GM18502 (cell line): ENCODE measurements at regions not wholly inside any gene's neighbourhood (a gene's known extent, or its start where the extent isn't known, plus 50 kb on each side); places are given as distances from the start of the nearest gene placed in this dataset.
"Not testable (repeated sequence)": the region's sequence is repeated elsewhere in the genome, so short reads cannot be mapped to it uniquely, and the experiment has no call there.

Experiments
- ATAC-seq: cut with Tn5 transposase; IDR thresholded peaks from one replicate; pipeline ENCODE4 v1.9.1; 2021; ENCODE audit warnings: mild to moderate bottlenecking; ENCODE audit not compliant: unreplicated experiment, poor library complexity

DNA sequence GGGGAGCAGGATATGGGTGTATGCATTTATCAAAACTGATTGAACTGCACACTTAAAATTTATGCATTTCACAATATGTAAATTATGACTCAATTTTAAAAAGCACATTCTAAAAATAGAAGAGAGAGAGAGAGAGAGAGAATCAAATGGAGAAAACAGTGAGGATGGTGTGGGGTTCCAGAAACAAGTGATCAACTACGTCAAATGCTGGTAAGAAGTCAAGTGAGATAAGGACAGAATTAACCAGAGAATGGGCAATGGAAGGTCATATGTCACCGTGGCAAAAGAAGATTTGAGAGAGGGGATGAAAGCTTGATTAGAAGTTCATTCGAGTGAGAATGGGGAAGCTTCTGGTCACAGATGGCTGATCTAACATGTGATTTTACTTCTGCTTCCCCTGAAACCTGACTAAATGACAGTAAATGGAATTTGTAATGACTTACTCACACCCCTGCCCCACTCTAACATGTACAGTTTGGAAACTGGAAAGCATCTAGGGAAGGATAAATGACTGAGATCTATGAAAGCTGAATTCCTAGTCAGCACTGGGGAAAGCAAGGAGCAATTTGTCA is 276.5 kb upstream of the AMIGO2 start:
- peak; percentile 81 for ATAC-seq

DNA sequence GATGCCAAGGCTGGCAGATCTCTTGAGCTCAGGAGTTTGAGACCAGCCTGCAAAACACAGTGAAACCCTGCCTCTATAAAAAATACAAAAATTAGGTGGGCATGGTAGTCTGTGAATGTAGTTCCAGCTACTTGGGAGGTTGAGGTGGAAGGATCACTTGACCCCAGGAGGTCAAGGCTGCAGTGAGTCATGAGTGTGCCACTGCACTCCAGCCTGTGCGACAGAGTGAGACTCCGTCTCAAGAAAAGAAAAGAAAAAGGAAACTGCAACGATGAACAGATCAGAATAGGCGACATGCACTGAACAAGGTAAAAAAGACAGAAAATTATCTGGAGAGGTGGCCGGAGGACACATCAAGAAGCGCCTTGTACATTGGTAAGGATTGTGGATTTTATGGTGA is 273.7 kb upstream of the AMIGO2 start:
- ATAC-seq: no peak

DNA sequence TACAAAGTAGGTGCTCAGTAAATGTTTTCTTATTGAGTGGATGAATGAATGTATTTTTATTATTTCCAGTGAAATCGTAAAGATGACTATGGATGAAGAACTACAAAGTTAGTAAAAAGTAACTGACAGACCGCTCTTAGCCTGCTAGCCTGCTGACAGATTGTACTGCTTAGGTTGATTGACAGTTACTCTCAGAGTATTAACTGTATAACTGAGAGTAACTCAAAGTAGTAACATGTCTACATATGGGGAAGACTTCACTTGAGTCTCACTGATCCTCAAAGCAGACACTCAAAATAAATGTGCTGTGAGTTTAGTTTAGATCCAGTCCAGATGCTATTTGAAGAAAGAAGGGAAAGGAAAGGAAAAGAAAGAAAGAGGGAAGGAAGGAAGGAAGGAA is 272.3 kb upstream of the AMIGO2 start:
- no peak for ATAC-seq

DNA sequence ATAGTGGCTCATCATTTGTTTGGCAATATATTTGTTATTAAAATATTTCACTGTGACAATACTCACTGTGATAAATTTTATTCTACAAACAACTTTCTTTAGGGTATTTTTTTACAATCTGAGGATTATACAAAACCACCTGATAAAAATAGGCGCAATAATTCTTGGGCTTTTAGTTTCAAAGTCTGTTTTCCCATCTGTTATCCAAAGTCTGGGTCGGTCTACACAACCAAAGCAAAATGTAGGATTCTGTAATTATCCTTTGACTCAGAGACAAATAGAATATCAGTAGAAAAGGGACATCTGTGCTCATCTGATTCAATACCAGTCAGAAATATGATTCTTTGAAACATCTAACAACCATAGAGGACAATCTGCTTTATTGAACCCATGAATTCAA is 271.8 kb upstream of the AMIGO2 start:
- no peak for ATAC-seq

DNA sequence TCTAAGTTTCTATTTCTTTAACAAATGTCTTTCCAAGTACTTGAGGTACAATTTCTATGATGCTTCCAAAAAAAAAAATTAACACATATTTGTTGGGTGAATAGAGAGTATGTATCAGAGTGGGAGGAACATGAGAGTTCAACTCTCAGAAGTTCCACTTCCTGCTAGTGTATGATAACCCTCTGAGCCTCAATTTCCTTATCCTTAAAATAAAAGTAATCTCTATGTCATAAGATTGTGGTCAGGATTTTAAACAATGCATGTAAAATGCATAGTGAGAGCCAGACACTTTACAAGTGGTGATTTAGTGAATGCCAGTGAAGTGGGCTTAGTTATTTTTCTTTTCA is 270.3 kb upstream of the AMIGO2 start:
- ATAC-seq: no peak

DNA sequence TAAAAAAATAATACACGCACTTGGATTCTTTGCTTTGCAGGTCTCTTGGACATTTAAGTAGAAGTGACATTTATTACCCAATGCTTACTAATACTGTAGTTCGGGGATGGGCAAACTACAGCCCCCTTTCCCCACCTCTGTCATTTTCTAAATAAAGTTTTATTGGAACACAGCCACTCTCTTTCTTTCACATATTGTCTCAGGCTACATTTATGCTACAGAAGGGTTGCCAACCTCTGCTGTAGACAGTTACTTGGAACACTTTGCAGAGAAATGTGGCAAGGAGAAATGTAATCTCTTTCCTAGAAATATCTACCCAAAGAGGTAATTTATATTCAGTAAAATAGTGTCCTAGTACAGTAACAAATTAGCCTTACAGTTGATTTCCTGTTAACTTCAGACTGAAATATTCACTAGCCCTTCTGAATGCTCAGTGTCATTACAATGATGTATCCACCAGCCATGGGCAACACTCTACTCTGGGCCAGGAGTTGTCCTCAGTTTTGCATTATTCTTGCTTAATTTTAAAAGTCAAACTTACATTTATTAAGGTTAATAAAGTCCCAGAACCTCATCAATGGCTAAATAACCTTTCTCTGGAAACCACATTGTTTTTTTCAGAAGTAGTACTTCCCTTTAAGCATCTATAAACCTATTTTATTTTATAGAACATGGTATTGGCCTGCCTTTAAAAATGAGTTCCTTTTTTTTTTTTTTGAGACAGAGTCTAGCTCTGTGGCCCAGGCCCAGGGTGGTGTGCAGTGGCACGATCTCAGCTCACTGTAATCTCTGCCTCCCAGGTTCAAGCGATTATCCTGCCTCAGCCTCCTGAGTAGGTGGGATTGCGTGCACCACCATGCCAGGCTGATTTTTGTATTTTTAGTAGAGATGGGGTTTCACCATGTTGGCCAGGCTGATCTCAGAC is 269.6 kb upstream of the AMIGO2 start:
- no peak for ATAC-seq

DNA sequence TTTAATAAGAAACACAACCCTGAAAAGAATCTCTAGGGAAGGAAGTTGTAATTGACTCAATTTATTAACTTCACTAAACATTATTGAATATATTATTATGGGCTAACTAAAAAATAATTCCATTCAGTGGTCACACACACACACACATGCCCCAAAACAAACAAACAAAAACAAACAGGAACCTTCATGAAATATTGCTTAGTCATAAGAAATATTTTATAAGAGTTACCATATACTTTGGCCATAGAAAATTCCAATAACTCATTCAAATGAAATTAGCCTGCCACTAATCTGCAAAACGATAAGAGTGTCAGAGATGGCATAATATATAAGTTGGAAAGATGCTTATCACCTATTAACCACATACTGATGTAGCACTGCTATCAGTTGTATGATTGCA is 268.4 kb upstream of the AMIGO2 start:
- no peak for ATAC-seq

DNA sequence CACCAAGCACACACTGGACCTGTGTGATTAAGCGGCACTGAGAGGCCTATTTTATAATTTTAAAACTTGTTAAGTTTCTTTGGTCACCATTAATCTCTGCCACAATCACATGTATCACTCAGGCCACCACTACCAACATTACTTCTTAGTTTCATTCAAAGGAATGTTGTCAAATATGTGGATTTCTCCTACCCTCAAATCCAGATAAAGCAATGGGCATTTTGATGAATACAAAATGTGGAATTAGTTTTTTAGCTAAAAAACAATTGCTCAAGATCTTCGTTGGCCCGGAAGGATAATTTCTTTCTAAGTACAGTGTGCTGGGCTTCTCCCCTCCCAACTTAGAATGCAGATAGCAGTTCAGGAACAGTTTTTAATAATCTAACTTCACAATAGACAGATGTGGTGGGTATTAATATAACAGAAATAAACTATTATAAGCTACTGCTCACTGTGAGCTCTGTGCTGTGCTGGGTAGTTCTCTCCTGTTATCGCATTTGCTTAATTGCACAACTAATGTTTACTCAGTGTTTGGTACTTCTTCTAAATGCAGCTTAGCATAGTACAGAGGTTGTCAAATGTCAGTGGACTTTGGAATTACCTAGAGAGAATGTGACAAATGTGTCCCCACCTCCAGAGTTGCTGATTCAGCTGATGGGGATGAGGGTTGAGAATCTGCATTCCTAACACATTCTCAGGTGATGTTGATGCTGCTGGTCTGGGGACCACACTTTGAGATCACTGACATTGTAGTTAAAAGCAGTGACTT is 266.7 kb upstream of the AMIGO2 start:
- no peak for ATAC-seq

DNA sequence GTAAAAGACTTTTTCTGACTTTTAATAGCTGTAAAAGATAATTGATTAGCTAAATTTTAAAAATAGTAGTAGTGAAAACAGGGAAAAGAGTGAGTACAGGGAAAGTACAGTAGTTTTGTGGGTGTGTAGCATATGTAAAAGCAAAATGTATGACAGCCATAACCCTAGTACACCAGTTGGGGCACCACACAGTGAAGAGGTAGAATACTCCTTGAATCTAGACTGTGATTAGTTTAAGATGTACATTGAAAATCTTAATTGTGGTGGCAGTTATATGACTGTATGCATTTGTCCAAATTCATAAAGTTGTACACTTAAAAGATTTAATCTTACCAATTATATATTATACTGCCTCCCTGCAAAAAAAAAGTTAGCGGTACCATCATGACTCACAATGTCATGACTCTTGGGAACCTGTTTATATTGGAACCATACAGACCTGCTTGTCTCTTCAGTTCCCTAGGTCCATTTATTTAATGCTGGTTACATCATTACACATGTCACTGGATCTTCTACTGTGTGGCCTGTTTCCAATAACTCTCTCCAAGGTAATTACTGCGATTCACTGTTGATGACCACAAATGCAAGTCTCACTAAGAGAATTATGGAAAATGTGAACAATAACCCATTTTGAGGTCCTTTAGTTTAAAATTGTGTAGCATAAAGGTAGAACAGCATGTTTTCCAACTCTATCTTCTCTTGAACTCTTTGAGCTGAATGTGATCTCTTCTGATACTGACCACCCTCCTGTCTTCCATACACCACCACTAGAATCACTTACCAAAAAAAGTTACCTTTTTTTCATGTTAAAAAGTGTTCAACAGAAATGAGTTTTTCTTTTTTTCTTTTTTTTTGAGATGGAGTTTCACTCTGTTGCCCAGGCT is 264.2 kb upstream of the AMIGO2 start:
- no peak for ATAC-seq

DNA sequence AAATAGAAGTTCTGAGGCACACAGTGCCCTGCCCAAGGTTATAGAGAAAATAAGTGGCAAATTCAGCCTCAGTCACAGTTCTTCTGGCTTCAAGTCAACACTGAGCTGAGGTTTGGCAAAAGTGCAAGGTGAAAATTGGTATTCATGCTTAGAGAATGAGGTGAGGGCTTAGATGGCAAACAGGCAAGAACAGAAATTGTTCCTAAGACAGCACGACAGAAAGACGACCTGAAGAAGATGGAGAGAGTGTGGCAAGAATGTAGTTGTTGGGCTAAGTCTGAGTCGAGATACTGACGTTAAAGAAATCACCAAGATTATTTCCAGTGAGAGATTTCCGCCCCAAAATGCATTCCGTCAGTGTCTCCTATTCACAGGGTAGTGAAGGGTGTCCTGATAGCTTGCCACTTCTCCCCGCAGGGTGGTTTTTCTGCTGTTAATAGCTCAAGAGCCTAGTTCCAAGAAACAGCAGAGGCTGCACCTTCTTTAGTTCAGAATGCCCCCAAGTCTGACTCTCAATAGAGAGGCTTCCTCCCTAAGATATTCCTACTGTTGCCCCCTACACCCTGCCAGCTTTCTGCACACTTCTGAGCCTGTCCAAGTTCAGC is 260.8 kb upstream of the AMIGO2 start:
- no peak for ATAC-seq

DNA sequence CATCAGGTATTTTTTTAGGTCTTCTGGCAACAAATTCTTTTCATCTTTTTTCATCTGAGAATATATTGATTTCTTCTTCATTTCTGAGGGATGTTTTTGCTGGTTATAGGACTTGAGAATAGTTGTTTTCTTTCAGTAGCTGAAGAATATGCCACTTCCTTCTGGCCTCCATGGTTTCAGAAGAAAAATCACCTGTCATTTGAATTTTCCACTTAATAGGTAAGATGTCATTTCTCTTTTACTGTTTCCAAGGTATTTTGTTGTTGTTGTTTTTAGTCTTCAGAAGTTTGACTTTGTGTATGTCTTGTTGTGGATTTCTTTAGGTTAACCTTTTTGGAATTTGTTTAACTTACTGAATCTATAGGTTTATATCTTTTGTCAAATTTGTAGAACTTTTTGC is 257.8 kb upstream of the AMIGO2 start:
- no peak for ATAC-seq

DNA sequence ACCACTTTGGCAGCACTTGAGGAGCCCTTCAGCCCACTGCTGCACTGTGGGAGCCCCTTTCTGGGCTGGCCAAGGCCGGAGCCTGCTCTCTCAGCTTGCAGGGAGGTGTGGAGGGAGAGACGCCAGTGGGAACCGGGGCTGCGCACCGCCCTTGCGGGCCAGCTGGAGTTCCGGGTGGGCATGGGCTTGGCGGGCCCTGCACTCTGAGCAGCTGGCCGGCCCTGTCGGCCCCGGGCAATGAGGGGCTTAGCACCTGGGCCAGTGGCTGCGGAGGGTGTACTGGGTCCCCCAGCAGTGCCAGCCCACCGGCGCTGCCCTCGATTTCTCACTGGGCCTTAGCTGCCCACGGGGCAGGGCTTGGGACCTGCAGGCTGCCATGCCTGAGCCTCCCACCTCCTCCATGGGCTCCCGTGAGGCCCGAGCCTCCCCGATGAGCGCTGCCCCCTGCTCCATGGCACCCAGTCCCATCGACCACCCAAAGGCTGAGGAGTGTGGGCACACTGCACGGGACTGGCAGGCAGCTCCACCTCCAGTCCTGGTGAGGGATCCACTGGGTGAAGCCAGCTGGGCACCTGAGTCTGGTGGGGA is 253.6 kb upstream of the AMIGO2 start:
- ATAC-seq: not testable (repeated sequence)

DNA sequence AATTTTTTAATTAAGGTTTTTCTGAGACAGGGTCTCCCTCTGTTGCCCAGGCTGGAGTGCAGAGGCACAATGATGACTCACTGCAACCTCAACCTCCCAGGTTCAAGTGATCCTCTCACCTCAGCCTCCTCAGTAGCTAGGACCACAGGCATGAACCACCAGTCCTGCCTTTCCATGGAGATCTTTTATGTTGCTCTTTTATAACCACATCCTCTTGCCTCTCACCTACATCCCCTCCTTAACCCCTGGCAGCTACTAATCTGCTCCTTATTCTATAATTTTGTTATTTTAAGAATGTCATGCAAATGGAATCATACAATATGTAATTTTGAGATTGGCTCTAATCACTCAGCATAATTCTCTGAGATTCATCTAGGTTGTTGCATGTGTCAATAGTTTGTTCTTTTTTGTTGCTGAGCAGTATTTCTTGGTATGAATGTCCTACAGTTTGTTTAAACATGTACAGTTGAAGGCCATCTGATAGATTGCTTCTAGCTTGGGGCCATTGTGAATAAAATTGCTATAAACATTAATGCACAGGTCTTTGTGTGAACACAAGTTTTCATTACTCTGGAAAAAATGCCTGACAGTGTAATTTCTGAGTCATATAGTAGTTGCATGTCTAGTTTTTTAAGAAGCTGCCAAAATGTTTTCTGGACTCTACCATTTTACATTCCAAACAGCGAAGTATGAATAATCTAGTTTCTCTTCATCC is 249.2 kb upstream of the AMIGO2 start:
- ATAC-seq: no peak

DNA sequence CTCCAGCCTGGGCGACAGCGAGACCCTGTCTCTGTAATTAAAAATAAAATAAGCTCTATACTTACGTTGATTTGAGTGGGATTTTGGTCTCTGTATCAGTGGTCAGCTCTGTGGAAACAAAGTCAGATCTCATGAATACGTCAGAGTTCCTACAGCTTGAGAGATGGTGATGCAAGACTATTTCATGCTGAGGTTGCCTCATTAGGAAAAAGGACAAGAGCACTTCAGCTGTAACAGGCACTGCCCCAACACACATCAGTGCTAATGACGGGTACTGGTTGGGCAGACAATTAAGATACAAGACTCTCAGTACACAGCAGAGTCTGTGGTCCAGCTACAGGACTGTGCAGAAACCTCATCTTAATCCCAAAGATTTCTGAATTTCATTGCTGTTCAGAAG is 246.4 kb upstream of the AMIGO2 start:
- ATAC-seq: no peak

DNA sequence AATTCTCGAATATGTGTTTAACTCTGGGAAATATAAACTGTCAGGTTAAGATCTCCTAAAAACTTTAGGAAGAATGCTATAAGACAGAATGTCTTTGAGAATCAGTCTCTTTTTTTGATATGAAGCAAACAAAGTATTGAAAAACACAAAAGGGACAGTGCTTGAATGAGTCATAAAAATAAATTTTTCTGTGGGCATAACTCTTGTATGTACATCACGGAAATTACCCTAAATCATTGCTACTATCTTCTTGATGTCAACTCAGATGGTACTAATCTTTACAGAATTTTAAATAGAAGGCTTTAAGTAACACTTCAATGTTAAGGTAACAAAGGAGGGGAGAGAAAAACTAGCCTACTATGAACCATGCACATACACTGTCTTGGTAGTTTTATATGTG is 244.0 kb upstream of the AMIGO2 start:
- no peak for ATAC-seq

DNA sequence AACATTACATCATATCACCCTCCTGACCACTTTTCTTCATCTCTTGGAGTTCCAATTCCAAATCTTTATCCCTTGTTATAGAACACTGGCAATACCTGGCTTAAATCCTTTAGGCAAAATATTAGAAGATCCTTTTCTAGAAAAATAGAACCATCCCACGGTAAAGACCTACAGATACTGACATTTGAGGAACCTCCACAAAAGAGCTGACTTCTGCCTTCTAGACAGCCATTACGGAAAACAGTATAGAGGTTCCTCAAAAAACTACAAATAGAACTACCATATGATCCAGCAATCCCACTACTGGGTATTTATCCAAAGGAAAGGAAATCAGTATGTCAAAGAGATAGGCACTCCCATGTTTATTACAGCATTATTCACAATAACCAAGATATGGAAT is 241.7 kb upstream of the AMIGO2 start:
- ATAC-seq: no peak

DNA sequence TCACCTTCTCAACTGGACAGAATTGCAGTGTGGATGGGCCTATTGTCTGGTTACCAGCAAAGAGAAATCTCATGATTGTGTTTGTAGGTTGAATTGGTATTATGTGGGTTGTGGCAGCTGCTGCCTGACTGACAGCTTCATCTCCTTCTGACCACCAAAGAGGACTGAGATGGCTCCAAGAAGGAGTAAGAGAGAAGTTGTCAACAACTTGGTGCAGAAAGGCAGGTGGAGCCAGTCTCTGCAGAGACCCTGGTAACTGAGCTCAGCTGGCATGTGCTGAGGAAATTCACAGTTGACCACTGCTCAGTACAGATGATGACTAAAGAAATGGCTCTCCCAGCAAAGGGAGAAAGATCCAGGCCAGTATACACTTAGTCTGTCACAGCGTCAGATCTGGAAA is 240.0 kb upstream of the AMIGO2 start:
- no peak for ATAC-seq

DNA sequence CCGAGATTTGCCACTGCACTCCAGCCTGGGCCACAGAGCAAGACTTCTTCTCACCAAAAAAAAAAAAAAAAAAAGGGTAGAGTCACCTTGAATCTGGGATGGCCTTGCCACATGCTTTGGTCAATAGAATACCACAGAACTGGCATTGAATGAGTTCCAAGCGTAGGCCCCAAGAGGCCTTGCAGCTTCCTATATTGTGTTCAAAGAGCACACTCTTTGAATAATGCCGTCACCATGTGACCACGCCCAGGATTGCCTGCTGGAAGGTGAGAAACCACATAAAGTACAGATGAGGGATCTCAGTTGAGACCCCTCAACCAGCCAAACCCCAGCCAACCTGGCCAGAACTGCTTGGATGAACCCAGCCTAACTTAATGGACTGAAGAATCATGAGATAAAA is 239.2 kb upstream of the AMIGO2 start:
- ATAC-seq: no peak
